ENCODE measurements at regions not wholly inside any gene's neighbourhood (a gene's known extent, or its start where the extent isn't known, plus 50 kb on each side); places are given as distances from the start of the nearest gene placed in this dataset.
"Not testable (repeated sequence)": the region's sequence is repeated elsewhere in the genome, so short reads cannot be mapped to it uniquely, and the experiment has no call there.

DNA sequence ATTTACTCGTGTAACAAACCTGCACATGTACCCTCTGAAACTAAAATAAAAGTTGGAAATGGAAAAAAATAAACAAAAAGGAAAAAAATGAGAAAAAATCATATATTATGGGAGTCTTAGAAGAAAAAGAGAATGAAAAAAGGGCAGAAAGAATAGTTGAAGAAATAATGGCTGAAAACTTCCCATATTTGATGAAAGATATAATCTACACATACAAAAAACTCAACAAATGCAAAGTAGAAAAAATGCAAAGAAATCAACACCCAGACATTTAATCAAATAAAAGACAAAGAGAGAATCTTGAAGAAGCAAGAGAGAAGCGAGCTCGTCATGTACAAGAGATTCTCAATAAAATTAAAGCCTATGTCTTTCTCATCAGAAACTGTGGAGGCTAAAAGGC lies 73.8 kb downstream of the SLC25A46 start:
- ATAC-seq = no peak
- ChIA-PET CTCF (no interaction called here), POLR2A (no interaction called here)
- Mint-ChIP-seq H3K36me3 (ENCODE audit: low read depth) (no peaks in the 10 kb centered on the region), H3K27me3 (ENCODE audit: low read depth) (no peaks in the 10 kb centered on the region), H3K9me3 (ENCODE audit: insufficient read depth) (no peaks in the 10 kb centered on the region), H3K27ac (no peak overlapping the region), H3K4me1 (ENCODE audit: low read depth) (no peaks in the 10 kb centered on the region), H3K4me3 (no peak overlapping the region)
- DNase-seq = no peak

DNA sequence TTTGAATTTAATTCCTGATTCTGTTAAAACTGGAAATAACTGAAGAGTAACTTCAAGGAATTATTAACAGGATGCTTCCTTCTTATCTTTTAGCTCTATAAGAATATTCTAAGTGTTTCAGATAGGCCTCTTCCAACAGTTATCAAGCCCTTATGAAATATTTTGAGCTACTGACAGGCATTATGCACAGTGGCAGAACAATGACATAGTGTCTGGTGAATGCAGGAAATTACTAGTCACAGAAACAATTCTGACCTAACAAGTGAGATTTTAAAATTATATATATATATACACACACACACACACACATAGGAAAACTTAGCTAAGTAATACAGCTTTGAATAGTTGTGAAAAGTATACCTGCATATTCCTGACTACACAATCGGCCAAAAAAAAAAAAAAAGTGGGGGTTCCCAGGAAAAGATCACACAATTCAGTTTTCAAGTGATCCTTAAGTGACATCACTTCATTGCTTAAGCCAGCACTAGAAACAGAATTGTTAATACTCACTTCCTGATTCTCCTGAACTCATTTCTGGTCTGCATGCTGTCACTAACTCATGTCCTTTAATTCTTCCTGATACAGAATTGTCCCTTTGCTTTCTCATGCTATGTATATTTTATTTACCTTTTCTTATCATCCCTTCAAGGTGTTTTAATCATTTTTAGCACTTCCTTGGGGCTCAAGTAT lies 77.3 kb downstream of the SLC25A46 start:
- no peak overlapping the region for H3K4me3 Mint-ChIP-seq
- ATAC-seq = no peak
- no peak for DNase-seq
- H3K27me3 Mint-ChIP-seq (ENCODE audit: low read depth) = no peaks in the 10 kb centered on the region
- POLR2A ChIA-PET = no interaction called here
- no peaks in the 10 kb centered on the region for H3K9me3 Mint-ChIP-seq (ENCODE audit: insufficient read depth)
- CTCF ChIA-PET = no interaction called here
- H3K36me3 Mint-ChIP-seq (ENCODE audit: low read depth) = no peaks in the 10 kb centered on the region
- no peak overlapping the region for H3K27ac Mint-ChIP-seq
- no peaks in the 10 kb centered on the region for H3K4me1 Mint-ChIP-seq (ENCODE audit: low read depth)

DNA sequence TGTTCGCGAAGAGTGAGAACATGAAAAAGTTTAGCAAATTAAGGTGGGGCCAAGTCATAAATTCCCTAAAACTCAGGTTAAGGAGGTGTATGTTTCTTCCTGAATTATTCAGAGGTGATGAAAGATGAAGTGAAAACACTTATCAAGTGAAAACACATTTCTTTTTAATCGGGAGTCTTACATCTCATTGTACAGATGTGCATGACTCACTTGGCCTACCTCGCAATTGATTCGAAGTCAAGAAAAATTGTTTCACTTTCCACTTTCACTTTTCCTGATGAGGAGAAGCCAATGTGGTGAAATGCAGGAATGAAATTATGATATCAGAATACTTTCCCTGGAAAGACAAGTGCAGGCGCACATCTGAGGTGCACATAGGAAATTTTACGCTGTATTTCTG lies 78.7 kb downstream of the SLC25A46 start:
- ChIA-PET CTCF (no interaction called here), POLR2A (no interaction called here)
- no peak for DNase-seq
- H3K9me3 Mint-ChIP-seq (ENCODE audit: insufficient read depth) = no peaks in the 10 kb centered on the region
- H3K27ac Mint-ChIP-seq = no peak overlapping the region
- H3K4me1 Mint-ChIP-seq (ENCODE audit: low read depth) = no peaks in the 10 kb centered on the region
- no peaks in the 10 kb centered on the region for H3K36me3 Mint-ChIP-seq (ENCODE audit: low read depth)
- H3K27me3 Mint-ChIP-seq (ENCODE audit: low read depth) = no peaks in the 10 kb centered on the region
- no peak overlapping the region for H3K4me3 Mint-ChIP-seq
- ATAC-seq = no peak

DNA sequence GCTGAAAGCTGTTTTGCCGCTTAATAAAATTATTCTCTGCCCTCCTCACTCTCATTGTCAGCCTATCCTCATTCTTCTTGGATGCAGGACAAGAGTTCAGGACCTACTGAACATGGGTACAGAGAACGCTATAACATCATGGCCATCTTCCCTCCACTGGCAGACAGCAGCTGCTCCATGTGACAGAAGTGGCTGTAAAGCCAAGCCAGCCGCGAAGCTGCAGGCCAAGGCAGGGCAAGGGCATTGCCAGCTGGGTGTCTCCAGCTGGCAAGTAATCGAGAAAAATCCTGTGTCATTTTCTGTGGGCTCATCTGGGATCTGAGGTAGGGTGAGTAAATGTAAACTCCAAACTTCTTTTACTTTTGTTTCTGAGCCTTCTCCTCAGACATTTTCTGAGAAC lies 84.8 kb downstream of the SLC25A46 start:
- DNase-seq = no peak
- Mint-ChIP-seq H3K9me3 (ENCODE audit: insufficient read depth) (peaks cover 37% of the 10 kb centered on the region), H3K27me3 (ENCODE audit: low read depth) (no peaks in the 10 kb centered on the region), H3K4me3 (no peak overlapping the region), H3K27ac (no peak overlapping the region), H3K4me1 (ENCODE audit: low read depth) (no peaks in the 10 kb centered on the region), H3K36me3 (ENCODE audit: low read depth) (no peaks in the 10 kb centered on the region)
- ATAC-seq = no peak
- POLR2A ChIA-PET = no interaction called here
- CTCF ChIA-PET = no interaction called here

DNA sequence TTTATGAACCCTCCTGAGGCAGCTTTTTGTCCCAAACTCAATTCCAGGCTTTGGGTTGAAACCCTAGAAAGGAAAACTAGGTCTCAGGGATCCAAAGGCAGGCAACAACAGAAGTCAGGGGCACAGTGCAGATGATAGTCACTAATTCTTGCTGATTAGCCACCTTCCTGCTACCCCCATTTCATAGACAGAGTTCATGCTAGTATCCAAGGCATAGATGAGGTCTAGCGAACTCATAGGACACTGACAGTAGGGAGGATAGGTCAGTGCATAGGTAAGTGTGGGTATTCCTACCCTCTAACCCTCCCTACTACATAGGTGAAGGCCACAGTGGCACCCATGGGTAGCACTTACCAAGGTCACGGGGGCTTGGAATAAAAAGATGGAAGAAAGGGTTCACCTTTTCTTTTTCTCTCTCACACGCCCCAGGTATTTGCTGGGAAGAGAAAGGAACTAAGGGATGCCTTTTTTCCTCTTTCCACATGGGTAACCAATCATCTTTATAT lies 86.2 kb downstream of the SLC25A46 start:
- POLR2A ChIA-PET = no interaction called here
- no peaks in the 10 kb centered on the region for H3K36me3 Mint-ChIP-seq (ENCODE audit: low read depth)
- ATAC-seq = no peak

DNA sequence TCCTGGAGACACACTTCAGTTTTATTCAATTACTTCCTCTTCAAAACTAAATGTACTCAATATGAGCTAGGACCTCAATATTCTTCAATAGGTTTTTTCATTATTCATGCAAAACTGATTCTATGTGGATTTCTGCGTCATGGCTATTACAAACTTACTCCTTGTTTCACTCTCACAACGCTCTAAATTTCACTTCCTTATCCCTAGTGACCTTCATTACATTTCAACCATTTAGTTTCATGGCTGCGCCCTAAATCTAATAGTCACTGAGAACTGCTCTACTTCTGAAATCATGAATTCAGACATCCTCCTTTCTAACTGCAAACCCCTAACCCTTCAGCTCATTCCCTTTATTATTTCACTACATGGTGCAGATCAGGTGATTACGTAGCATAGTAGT lies 93.9 kb downstream of the SLC25A46 start:
- no peak for ATAC-seq
- ChIA-PET CTCF (no interaction called here), POLR2A (no interaction called here)
- no peak overlapping the region for H3K4me3 Mint-ChIP-seq
- no peak for DNase-seq
- H3K36me3 Mint-ChIP-seq (ENCODE audit: low read depth) = no peaks in the 10 kb centered on the region
- H3K27me3 Mint-ChIP-seq (ENCODE audit: low read depth) = no peaks in the 10 kb centered on the region
- H3K27ac Mint-ChIP-seq = no peak overlapping the region
- H3K9me3 Mint-ChIP-seq (ENCODE audit: insufficient read depth) = peaks cover 20% of the 10 kb centered on the region
- H3K4me1 Mint-ChIP-seq (ENCODE audit: low read depth) = no peaks in the 10 kb centered on the region

More for the DNA sequence above, 86.2 kb downstream of the SLC25A46 start:
- H3K27me3 Mint-ChIP-seq (ENCODE audit: low read depth) = no peaks in the 10 kb centered on the region
- no peaks in the 10 kb centered on the region for H3K4me1 Mint-ChIP-seq (ENCODE audit: low read depth)
- no peak for DNase-seq
- no peak overlapping the region for H3K4me3 Mint-ChIP-seq
- CTCF ChIA-PET = interaction anchor here (1.1 kb wide), 1 partner anchor 14 kb away, joined by 3 read pairs; no protein-coding TSS in a partner anchor
- no peak overlapping the region for H3K27ac Mint-ChIP-seq
- H3K9me3 Mint-ChIP-seq (ENCODE audit: insufficient read depth) = peaks cover 42% of the 10 kb centered on the region

DNA sequence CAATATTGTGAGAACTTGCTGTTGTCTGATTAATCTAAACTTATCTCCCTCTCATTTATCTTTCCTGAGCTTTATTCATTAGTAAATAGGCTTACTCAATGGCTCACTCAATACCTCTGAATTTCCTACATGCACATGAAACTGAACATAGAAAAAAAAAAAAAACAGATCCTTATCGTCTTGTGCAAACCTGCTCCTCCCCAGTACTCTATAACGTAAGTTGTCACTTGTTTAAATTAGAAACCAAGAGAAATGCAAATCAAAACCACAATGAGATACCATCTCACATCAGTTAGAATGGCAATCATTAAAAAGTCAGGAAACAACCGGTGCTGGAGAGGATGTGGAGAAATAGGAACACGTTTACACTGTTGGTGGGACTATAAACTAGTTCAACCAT lies 96.1 kb downstream of the SLC25A46 start:
- H3K9me3 Mint-ChIP-seq (ENCODE audit: insufficient read depth); CTCF ChIA-PET; POLR2A ChIA-PET; ATAC-seq; H3K27ac Mint-ChIP-seq; H3K4me1 Mint-ChIP-seq (ENCODE audit: low read depth); DNase-seq; H3K4me3 Mint-ChIP-seq; H3K27me3 Mint-ChIP-seq (ENCODE audit: low read depth); H3K36me3 Mint-ChIP-seq (ENCODE audit: low read depth): not testable (repeated sequence)

DNA sequence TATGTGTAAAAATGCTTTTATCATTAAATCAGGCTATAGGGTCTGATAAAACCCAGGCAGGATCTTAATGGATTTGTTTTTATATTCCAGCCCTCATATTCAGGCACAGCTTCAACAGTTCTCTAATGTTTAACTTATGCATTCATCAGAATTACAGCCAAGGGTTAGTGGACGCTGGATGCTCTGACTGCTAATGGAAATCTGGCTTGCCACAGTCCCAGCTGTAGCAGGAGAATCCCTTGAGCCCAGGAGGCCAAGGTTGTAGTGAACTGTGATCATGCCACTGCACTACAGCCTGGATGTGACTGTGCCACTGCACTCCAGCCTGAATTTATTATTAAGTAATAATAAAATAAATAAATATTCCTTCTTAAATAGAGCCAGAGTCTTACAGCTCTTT lies 98.0 kb downstream of the SLC25A46 start:
- Mint-ChIP-seq H3K27ac (no peak overlapping the region), H3K27me3 (ENCODE audit: low read depth) (no peaks in the 10 kb centered on the region), H3K9me3 (ENCODE audit: insufficient read depth) (peaks cover 6% of the 10 kb centered on the region), H3K36me3 (ENCODE audit: low read depth) (no peaks in the 10 kb centered on the region), H3K4me1 (ENCODE audit: low read depth) (no peaks in the 10 kb centered on the region), H3K4me3 (no peak overlapping the region)
- CTCF ChIA-PET = no interaction called here
- ATAC-seq (no peak), DNase-seq (no peak)
- POLR2A ChIA-PET = no interaction called here

DNA sequence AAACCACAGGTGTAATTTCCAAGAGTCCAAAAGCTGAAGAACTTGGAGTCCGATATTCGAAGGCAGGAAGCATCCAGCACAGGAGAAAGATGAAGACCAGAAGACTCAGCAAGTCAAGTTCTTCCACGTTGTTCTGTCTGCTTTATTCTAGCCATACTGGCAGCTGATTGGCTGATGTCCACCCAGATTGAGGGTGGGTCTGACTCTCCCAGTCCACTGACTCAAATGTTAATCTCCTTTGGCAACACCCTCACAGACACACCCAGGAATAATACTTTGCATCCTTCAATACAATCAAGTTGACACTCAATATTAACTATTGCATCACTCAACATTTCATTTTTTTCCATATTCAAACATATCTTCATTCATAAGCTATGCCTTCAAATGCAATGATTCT lies 99.5 kb downstream of the SLC25A46 start:
- CTCF ChIA-PET = interaction anchor here (0.6 kb wide), 1 partner anchor 14 kb away, joined by 3 read pairs; no protein-coding TSS in a partner anchor
- H3K36me3 Mint-ChIP-seq (ENCODE audit: low read depth); H3K4me3 Mint-ChIP-seq; H3K9me3 Mint-ChIP-seq (ENCODE audit: insufficient read depth); ATAC-seq; H3K27me3 Mint-ChIP-seq (ENCODE audit: low read depth); POLR2A ChIA-PET; H3K27ac Mint-ChIP-seq; DNase-seq; H3K4me1 Mint-ChIP-seq (ENCODE audit: low read depth): not testable (repeated sequence)

DNA sequence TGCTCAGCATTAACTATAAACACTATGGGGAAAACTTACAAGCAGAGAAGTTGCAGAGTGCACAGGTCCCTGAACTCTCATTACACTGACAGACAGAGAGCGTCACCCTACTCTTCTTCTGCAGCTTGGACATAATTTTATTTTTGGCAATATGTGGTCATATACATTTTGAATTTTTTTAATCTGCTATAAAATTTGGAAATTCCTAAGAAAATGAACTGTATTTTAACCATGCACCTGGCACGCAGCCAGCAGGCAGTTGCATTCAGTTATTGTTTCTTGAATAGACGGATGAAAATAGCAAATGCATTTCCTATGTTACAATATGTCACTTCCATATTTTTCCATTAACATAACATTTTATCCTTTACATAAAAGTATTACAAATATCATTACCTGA lies 100.2 kb downstream of the SLC25A46 start:
- H3K27me3 Mint-ChIP-seq (ENCODE audit: low read depth) = no peaks in the 10 kb centered on the region
- CTCF ChIA-PET = interaction anchor here (0.6 kb wide), 1 partner anchor 14 kb away, joined by 3 read pairs; no protein-coding TSS in a partner anchor

DNA sequence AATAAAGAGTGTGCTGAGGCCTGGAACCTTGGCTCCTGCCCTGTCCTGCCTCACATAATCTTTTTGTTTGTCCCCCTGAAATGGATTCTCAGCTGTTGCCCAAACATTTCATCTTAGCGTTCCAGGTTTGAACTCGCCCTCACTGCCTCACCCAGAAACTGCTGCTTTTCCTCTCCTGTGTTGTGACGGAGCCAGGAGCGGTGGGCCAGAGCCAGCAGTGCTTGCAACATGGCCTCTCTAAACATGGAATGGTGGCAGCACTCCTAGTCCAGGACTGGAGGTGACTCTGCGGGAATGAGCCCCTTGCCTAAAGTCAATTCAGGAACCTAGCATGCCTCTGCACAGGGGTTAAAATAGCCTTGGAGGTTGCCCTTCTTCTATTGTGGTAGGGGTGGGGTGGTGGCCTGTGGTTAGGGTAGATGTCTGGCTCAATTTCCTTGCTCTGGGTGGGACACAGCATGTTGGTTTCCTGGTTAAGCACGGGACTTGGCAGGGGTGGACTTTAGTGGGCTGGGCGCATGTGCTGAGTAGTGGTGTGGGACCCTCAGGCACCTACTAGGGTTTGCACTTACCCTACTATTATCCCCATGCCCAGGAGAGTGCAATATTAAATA lies 101.6 kb downstream of the SLC25A46 start:
- no peaks in the 10 kb centered on the region for H3K4me1 Mint-ChIP-seq (ENCODE audit: low read depth)
- ChIA-PET CTCF (no interaction called here), POLR2A (no interaction called here)
- H3K27ac Mint-ChIP-seq = no peak overlapping the region
- H3K4me3 Mint-ChIP-seq = no peak overlapping the region
- DNase-seq (no peak), ATAC-seq (no peak)
- H3K27me3 Mint-ChIP-seq (ENCODE audit: low read depth) = no peaks in the 10 kb centered on the region
- peaks cover 6% of the 10 kb centered on the region for H3K9me3 Mint-ChIP-seq (ENCODE audit: insufficient read depth)
- H3K36me3 Mint-ChIP-seq (ENCODE audit: low read depth) = no peaks in the 10 kb centered on the region

More for the DNA sequence above, 100.2 kb downstream of the SLC25A46 start:
- Mint-ChIP-seq H3K27ac (no peak overlapping the region), H3K4me3 (no peak overlapping the region), H3K4me1 (ENCODE audit: low read depth) (no peaks in the 10 kb centered on the region), H3K36me3 (ENCODE audit: low read depth) (no peaks in the 10 kb centered on the region), H3K9me3 (ENCODE audit: insufficient read depth) (peaks cover 6% of the 10 kb centered on the region)
- POLR2A ChIA-PET = no interaction called here
- ATAC-seq (no peak), DNase-seq (no peak)

DNA sequence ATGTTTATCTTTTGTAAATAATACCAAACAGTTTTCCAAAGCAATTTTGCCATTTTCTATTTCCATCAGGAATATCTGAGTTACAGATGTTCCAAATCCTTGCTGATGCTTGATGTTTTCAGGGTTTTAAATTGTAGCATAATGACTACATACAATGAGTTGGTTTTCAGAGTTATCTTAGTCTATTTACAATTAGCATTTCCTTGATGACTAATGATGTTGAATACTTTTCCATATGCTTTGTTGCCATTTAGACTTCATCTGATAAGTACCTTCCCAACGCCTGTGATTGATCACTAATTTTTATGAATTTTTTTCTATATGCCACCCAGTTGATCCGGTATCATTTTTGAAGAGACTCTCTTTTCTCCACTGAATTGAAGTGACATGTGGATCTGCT lies 102.3 kb downstream of the SLC25A46 start:
- ChIA-PET CTCF (interaction anchor here (0.6 kb wide), 1 partner anchor 1416 kb away, joined by 3 read pairs; no protein-coding TSS in a partner anchor), POLR2A (no interaction called here)
- Mint-ChIP-seq H3K4me3 (no peak overlapping the region), H3K4me1 (ENCODE audit: low read depth) (no peaks in the 10 kb centered on the region), H3K27me3 (ENCODE audit: low read depth) (no peaks in the 10 kb centered on the region), H3K36me3 (ENCODE audit: low read depth) (no peaks in the 10 kb centered on the region), H3K27ac (no peak overlapping the region), H3K9me3 (ENCODE audit: insufficient read depth) (no peaks in the 10 kb centered on the region)
- no peak for ATAC-seq
- no peak for DNase-seq
